WTC11 (cell line): ENCODE measurements at regions not wholly inside any gene's neighbourhood (a gene's known extent, or its start where the extent isn't known, plus 50 kb on each side); places are given as distances from the start of the nearest gene placed in this dataset.
A peak's percentile ranks its signal among the peaks of the same experiment; 100 is the strongest.

Source experiments
- ATAC-seq: fragments of 200-7000 bp; cut with Tn5 transposase; 2 replicates; pipeline ENCODE4 v1.10.0; 2021; ENCODE audit warnings: mild to moderate bottlenecking, moderate library complexity
- CTCF ChIA-PET: fragments of 300-600 bp; sonication (Branson Sonifier 250); formaldehyde crosslinking; loops from one replicate; lab custom pipeline; 2021; ENCODE audit warnings: antibody characterized with exemption; lab: Charles Lee
- POLR2A ChIA-PET: fragments of 350-600 bp; sonication (Branson Sonifier 250); formaldehyde crosslinking; loops from one replicate; lab custom pipeline; 2021; ENCODE audit warnings: antibody characterized with exemption; lab: Charles Lee
- DNase-seq: peaks from one replicate; pipeline ENCODE4 v3.0.0; 2021; ENCODE audit warnings: low spot score
- H3K27ac Mint-ChIP-seq: 2 replicates; pipeline ENCODE4 v1.8.0; 2021; ENCODE audit warnings: mixed read lengths
- H3K27me3 Mint-ChIP-seq: 2 replicates; pipeline ENCODE4 v1.8.0; 2021; ENCODE audit warnings: low read depth, mild to moderate bottlenecking, moderate library complexity, mixed read lengths
- H3K36me3 Mint-ChIP-seq: 2 replicates; pipeline ENCODE4 v1.8.0; 2021; ENCODE audit warnings: mixed read lengths
- H3K4me1 Mint-ChIP-seq: 2 replicates; pipeline ENCODE4 v1.8.0; 2022; ENCODE audit warnings: mixed read lengths
- H3K4me3 Mint-ChIP-seq: 2 replicates; pipeline ENCODE4 v1.8.0; 2021; ENCODE audit warnings: mild to moderate bottlenecking, moderate library complexity, mixed read lengths
- H3K9me3 Mint-ChIP-seq: 2 replicates; pipeline ENCODE4 v1.8.0; 2021; ENCODE audit warnings: mixed read lengths
- CREB1 ChIP-seq: sonication (generic); formaldehyde crosslinking; IDR thresholded peaks from 2 replicates; pipeline ENCODE4 v1.8.0; 2023; ENCODE audit warnings: mild to moderate bottlenecking, missing genetic modification reagents
- FOXJ3 ChIP-seq: sonication (generic); formaldehyde crosslinking; IDR thresholded peaks from 2 replicates; pipeline ENCODE4 v1.9.0; 2021; ENCODE audit warnings: missing genetic modification reagents, mild to moderate bottlenecking, borderline replicate concordance
- JAZF1 ChIP-seq: fragments of 250-450 bp; sonication (Bioruptor Pico); IDR thresholded peaks from 2 replicates; pipeline ENCODE4 v1.9.0; 2021; ENCODE audit warnings: moderate library complexity, mild to moderate bottlenecking, inconsistent platforms
- NFYB ChIP-seq: sonication (generic); formaldehyde crosslinking; conservative IDR thresholded peaks from 2 replicates; pipeline ENCODE4 v1.8.0; 2022; ENCODE audit warnings: low read depth, missing genetic modification reagents
- SMAD3 ChIP-seq: sonication (generic); formaldehyde crosslinking; IDR thresholded peaks from 2 replicates; pipeline ENCODE4 v1.8.0; 2022; ENCODE audit warnings: missing genetic modification reagents, mild to moderate bottlenecking, borderline replicate concordance
- TEAD4 ChIP-seq: sonication (generic); formaldehyde crosslinking; IDR thresholded peaks from 2 replicates; pipeline ENCODE4 v1.8.0; 2022; ENCODE audit warnings: mild to moderate bottlenecking, missing genetic modification reagents
- TF ChIP-seq, protein P1 (sequence below): sonication (generic); formaldehyde crosslinking; IDR thresholded peaks from 2 replicates; pipeline ENCODE4 v1.8.1; 2022; ENCODE audit warnings: low read depth, mild to moderate bottlenecking, moderate library complexity, missing genetic modification reagents, borderline replicate concordance
- TF ChIP-seq, protein P2 (sequence below): sonication (generic); formaldehyde crosslinking; IDR thresholded peaks from 2 replicates; pipeline ENCODE4 v1.8.0; 2023; ENCODE audit warnings: missing genetic modification reagents, mild to moderate bottlenecking, borderline replicate concordance
- TF ChIP-seq, protein P3 (sequence below): sonication (generic); formaldehyde crosslinking; IDR thresholded peaks from 2 replicates; pipeline ENCODE4 v1.8.0; 2022; ENCODE audit warnings: mild to moderate bottlenecking, missing genetic modification reagents
- TF ChIP-seq, protein P4 (sequence below): fragments of 250-450 bp; sonication (Bioruptor Pico); IDR thresholded peaks from 2 replicates; pipeline ENCODE4 v1.9.0; 2021; ENCODE audit warnings: mild to moderate bottlenecking
- TF ChIP-seq, protein P5 (sequence below): sonication (generic); formaldehyde crosslinking; IDR thresholded peaks from 2 replicates; pipeline ENCODE4 v1.8.1; 2023; ENCODE audit warnings: mild to moderate bottlenecking, missing genetic modification reagents
- TF ChIP-seq, protein P6 (sequence below): fragments of 250-450 bp; sonication (Bioruptor Pico); IDR thresholded peaks from 2 replicates; pipeline ENCODE4 v2.1.2; 2022; ENCODE audit warnings: mild to moderate bottlenecking, moderate library complexity
- TF ChIP-seq, protein P7 (sequence below): sonication (generic); formaldehyde crosslinking; IDR thresholded peaks from 2 replicates; pipeline ENCODE4 v1.8.1; 2023; ENCODE audit warnings: mild to moderate bottlenecking, missing genetic modification reagents, moderate library complexity
- TF ChIP-seq, protein P8 (sequence below): fragments of 250-450 bp; sonication (Bioruptor Pico); IDR thresholded peaks from 2 replicates; pipeline ENCODE4 v1.9.0; 2021; ENCODE audit warnings: mild to moderate bottlenecking, borderline replicate concordance

DNA sequence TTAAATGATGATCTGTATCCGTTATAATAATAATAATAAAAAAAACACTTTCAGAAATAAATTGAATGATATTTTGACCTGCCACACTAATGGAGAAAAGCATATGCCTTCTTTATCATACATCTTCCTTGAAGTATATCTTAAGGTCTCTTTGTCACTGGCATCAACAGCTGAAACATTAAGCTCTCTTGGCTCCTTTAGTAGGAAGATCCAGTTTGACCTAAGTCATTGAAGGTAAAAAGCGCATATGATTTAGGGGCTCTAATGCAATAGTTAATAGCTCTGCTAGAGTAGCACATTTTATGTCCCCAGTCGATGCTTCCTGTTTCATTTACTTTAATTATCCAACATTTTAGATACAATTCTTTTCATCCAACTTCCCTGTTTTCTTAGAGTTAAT, 1010.8 kb downstream of the STPG2 start:
- no peak for DNase-seq
- CTCF ChIA-PET, result no interaction called here
- Mint-ChIP-seq H3K4me3 (no peak overlapping the region), H3K4me1 (peaks cover 44% of the 10 kb centered on the region), H3K27me3 (no peaks in the 10 kb centered on the region), H3K9me3 (peaks cover 33% of the 10 kb centered on the region), H3K27ac (no peak overlapping the region), H3K36me3 (peaks cover 65% of the 10 kb centered on the region)
- no peak for ATAC-seq
- POLR2A ChIA-PET, result no interaction called here
- TF ChIP-seq, protein P1, sequence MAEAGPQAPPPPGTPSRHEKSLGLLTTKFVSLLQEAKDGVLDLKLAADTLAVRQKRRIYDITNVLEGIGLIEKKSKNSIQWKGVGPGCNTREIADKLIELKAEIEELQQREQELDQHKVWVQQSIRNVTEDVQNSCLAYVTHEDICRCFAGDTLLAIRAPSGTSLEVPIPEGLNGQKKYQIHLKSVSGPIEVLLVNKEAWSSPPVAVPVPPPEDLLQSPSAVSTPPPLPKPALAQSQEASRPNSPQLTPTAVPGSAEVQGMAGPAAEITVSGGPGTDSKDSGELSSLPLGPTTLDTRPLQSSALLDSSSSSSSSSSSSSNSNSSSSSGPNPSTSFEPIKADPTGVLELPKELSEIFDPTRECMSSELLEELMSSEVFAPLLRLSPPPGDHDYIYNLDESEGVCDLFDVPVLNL (CRISPR knock-in tag), result no peak
- TF ChIP-seq, protein P2, sequence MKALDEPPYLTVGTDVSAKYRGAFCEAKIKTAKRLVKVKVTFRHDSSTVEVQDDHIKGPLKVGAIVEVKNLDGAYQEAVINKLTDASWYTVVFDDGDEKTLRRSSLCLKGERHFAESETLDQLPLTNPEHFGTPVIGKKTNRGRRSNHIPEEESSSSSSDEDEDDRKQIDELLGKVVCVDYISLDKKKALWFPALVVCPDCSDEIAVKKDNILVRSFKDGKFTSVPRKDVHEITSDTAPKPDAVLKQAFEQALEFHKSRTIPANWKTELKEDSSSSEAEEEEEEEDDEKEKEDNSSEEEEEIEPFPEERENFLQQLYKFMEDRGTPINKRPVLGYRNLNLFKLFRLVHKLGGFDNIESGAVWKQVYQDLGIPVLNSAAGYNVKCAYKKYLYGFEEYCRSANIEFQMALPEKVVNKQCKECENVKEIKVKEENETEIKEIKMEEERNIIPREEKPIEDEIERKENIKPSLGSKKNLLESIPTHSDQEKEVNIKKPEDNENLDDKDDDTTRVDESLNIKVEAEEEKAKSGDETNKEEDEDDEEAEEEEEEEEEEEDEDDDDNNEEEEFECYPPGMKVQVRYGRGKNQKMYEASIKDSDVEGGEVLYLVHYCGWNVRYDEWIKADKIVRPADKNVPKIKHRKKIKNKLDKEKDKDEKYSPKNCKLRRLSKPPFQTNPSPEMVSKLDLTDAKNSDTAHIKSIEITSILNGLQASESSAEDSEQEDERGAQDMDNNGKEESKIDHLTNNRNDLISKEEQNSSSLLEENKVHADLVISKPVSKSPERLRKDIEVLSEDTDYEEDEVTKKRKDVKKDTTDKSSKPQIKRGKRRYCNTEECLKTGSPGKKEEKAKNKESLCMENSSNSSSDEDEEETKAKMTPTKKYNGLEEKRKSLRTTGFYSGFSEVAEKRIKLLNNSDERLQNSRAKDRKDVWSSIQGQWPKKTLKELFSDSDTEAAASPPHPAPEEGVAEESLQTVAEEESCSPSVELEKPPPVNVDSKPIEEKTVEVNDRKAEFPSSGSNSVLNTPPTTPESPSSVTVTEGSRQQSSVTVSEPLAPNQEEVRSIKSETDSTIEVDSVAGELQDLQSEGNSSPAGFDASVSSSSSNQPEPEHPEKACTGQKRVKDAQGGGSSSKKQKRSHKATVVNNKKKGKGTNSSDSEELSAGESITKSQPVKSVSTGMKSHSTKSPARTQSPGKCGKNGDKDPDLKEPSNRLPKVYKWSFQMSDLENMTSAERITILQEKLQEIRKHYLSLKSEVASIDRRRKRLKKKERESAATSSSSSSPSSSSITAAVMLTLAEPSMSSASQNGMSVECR (CRISPR knock-in tag), result no peak
- TF ChIP-seq, protein P3, sequence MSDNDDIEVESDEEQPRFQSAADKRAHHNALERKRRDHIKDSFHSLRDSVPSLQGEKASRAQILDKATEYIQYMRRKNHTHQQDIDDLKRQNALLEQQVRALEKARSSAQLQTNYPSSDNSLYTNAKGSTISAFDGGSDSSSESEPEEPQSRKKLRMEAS (CRISPR knock-in tag), result no peak
- no peak for TF ChIP-seq FOXJ3
- no peak for TF ChIP-seq JAZF1 (CRISPR knock-in tag)
- TF ChIP-seq TEAD4 (CRISPR knock-in tag), result no peak
- no peak for TF ChIP-seq CREB1
- no peak for TF ChIP-seq NFYB
- no peak for TF ChIP-seq SMAD3 (CRISPR knock-in tag)
- TF ChIP-seq, protein P4, sequence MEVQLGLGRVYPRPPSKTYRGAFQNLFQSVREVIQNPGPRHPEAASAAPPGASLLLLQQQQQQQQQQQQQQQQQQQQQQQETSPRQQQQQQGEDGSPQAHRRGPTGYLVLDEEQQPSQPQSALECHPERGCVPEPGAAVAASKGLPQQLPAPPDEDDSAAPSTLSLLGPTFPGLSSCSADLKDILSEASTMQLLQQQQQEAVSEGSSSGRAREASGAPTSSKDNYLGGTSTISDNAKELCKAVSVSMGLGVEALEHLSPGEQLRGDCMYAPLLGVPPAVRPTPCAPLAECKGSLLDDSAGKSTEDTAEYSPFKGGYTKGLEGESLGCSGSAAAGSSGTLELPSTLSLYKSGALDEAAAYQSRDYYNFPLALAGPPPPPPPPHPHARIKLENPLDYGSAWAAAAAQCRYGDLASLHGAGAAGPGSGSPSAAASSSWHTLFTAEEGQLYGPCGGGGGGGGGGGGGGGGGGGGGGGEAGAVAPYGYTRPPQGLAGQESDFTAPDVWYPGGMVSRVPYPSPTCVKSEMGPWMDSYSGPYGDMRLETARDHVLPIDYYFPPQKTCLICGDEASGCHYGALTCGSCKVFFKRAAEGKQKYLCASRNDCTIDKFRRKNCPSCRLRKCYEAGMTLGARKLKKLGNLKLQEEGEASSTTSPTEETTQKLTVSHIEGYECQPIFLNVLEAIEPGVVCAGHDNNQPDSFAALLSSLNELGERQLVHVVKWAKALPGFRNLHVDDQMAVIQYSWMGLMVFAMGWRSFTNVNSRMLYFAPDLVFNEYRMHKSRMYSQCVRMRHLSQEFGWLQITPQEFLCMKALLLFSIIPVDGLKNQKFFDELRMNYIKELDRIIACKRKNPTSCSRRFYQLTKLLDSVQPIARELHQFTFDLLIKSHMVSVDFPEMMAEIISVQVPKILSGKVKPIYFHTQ (CRISPR knock-in tag), result no peak

DNA sequence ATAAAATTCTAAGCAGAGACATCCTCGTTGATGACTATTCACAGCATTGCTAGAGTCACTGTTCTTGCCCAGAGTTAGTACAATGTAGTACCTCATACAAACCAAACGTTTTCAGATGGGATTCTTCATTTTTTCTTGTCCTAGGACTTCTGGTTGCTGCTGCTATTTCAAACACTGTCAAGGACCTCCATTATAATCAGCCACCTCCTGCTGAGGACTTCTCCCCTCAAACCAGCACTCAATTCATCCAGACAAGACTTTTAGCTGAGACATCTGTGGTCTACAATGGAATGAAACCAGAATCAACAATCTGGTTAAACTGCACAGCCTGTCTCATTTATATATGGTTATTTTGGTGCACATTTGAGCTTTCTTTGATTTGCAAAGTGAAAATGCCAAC, 1008.8 kb downstream of the STPG2 start:
- Mint-ChIP-seq H3K4me1 (peaks cover 50% of the 10 kb centered on the region), H3K9me3 (peaks cover 40% of the 10 kb centered on the region), H3K27me3 (peaks cover 7% of the 10 kb centered on the region; the same call in 1 of the 2 replicates), H3K36me3 (peaks cover 70% of the 10 kb centered on the region), H3K27ac (no peak overlapping the region), H3K4me3 (no peak overlapping the region)
- TF ChIP-seq, protein P5, sequence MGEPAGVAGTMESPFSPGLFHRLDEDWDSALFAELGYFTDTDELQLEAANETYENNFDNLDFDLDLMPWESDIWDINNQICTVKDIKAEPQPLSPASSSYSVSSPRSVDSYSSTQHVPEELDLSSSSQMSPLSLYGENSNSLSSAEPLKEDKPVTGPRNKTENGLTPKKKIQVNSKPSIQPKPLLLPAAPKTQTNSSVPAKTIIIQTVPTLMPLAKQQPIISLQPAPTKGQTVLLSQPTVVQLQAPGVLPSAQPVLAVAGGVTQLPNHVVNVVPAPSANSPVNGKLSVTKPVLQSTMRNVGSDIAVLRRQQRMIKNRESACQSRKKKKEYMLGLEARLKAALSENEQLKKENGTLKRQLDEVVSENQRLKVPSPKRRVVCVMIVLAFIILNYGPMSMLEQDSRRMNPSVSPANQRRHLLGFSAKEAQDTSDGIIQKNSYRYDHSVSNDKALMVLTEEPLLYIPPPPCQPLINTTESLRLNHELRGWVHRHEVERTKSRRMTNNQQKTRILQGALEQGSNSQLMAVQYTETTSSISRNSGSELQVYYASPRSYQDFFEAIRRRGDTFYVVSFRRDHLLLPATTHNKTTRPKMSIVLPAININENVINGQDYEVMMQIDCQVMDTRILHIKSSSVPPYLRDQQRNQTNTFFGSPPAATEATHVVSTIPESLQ (CRISPR knock-in tag), result no peak
- no peak for TF ChIP-seq JAZF1 (CRISPR knock-in tag)
- TF ChIP-seq, protein P1 (CRISPR knock-in tag), result no peak
- TF ChIP-seq, protein P6, sequence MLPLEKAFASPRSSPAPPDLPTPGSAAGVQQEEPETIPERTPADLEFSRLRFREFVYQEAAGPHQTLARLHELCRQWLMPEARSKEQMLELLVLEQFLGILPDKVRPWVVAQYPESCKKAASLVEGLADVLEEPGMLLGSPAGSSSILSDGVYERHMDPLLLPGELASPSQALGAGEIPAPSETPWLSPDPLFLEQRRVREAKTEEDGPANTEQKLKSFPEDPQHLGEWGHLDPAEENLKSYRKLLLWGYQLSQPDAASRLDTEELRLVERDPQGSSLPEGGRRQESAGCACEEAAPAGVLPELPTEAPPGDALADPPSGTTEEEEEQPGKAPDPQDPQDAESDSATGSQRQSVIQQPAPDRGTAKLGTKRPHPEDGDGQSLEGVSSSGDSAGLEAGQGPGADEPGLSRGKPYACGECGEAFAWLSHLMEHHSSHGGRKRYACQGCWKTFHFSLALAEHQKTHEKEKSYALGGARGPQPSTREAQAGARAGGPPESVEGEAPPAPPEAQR (CRISPR knock-in tag), result no peak
- TF ChIP-seq, protein P7, sequence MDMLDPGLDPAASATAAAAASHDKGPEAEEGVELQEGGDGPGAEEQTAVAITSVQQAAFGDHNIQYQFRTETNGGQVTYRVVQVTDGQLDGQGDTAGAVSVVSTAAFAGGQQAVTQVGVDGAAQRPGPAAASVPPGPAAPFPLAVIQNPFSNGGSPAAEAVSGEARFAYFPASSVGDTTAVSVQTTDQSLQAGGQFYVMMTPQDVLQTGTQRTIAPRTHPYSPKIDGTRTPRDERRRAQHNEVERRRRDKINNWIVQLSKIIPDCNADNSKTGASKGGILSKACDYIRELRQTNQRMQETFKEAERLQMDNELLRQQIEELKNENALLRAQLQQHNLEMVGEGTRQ, result no peak
- TF ChIP-seq, protein P8, sequence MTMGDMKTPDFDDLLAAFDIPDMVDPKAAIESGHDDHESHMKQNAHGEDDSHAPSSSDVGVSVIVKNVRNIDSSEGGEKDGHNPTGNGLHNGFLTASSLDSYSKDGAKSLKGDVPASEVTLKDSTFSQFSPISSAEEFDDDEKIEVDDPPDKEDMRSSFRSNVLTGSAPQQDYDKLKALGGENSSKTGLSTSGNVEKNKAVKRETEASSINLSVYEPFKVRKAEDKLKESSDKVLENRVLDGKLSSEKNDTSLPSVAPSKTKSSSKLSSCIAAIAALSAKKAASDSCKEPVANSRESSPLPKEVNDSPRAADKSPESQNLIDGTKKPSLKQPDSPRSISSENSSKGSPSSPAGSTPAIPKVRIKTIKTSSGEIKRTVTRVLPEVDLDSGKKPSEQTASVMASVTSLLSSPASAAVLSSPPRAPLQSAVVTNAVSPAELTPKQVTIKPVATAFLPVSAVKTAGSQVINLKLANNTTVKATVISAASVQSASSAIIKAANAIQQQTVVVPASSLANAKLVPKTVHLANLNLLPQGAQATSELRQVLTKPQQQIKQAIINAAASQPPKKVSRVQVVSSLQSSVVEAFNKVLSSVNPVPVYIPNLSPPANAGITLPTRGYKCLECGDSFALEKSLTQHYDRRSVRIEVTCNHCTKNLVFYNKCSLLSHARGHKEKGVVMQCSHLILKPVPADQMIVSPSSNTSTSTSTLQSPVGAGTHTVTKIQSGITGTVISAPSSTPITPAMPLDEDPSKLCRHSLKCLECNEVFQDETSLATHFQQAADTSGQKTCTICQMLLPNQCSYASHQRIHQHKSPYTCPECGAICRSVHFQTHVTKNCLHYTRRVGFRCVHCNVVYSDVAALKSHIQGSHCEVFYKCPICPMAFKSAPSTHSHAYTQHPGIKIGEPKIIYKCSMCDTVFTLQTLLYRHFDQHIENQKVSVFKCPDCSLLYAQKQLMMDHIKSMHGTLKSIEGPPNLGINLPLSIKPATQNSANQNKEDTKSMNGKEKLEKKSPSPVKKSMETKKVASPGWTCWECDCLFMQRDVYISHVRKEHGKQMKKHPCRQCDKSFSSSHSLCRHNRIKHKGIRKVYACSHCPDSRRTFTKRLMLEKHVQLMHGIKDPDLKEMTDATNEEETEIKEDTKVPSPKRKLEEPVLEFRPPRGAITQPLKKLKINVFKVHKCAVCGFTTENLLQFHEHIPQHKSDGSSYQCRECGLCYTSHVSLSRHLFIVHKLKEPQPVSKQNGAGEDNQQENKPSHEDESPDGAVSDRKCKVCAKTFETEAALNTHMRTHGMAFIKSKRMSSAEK (CRISPR knock-in tag), result no peak
- ATAC-seq, result peak; percentile 22; the same call in 1 of the 2 replicates
- no peak for DNase-seq
- ChIA-PET POLR2A (no interaction called here), CTCF (no interaction called here)
